ENCODE measurements at regions not wholly inside any gene's neighbourhood (a gene's known extent, or its start where the extent isn't known, plus 50 kb on each side); places are given as distances from the start of the nearest gene placed in this dataset.

DNA sequence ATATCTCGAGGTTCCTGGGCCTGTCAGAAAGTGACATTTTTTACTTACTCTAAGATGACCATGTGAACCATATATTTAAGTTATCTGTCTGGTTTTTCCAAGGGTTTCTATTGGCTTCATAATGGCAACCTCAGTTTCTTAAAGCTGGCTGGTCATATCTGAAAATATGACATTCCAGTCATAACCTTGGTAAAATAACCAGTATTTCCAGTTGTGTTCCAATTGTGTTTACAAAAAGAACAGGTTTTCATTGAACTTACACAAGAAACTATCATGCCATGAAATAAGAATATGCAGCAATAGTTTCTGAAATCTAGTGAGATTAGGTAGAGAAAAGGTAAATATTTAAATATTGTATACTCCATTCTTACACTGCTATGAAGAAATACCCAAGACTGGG, 61.7 kb upstream of the HMGN3 start:
- TF ChIP-seq, protein P1, sequence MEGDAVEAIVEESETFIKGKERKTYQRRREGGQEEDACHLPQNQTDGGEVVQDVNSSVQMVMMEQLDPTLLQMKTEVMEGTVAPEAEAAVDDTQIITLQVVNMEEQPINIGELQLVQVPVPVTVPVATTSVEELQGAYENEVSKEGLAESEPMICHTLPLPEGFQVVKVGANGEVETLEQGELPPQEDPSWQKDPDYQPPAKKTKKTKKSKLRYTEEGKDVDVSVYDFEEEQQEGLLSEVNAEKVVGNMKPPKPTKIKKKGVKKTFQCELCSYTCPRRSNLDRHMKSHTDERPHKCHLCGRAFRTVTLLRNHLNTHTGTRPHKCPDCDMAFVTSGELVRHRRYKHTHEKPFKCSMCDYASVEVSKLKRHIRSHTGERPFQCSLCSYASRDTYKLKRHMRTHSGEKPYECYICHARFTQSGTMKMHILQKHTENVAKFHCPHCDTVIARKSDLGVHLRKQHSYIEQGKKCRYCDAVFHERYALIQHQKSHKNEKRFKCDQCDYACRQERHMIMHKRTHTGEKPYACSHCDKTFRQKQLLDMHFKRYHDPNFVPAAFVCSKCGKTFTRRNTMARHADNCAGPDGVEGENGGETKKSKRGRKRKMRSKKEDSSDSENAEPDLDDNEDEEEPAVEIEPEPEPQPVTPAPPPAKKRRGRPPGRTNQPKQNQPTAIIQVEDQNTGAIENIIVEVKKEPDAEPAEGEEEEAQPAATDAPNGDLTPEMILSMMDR (IDR thresholded peaks at IDR 0.05; ENCODE audit: insufficient read depth, low read depth, low read length), result no peak
- TF ChIP-seq EZH2 (IDR thresholded peaks at IDR 0.05; ENCODE audit: insufficient read depth, low read length), result no peak

Measured in astrocyte (in vitro differentiated cells and primary cell).